Thyroid gland (tissue), 4 donors: ENCODE measurements at regions not wholly inside any gene's neighbourhood (a gene's known extent, or its start where the extent isn't known, plus 50 kb on each side); places are given as distances from the start of the nearest gene placed in this dataset.

Experiments
- DNase-seq, 2 donors: peaks; one replicate each; pipeline ENCODE4 v3.0.0-alpha.2; 2019
- H3K27ac ChIP-seq, 3 donors: fragments of 200-600 bp; sonication (generic); 1 replicate in 2 of 3; 2 replicates in 1 of 3; pipeline ENCODE4 v1.5.1; 2016 to 2019; ENCODE audit warnings: mild to moderate bottlenecking in 1 of 3, moderate library complexity in 1 of 3
- H3K27me3 ChIP-seq: fragments of 200-600 bp; sonication (generic); one replicate; pipeline ENCODE4 v1.5.1; 2019
- H3K36me3 ChIP-seq, 2 donors: fragments of 200-600 bp; sonication (generic); one replicate each; pipeline ENCODE4 v1.5.1; 2016 to 2019
- H3K4me1 ChIP-seq, 2 donors: fragments of 200-600 bp; sonication (generic); one replicate each; pipeline ENCODE4 v1.5.1; 2017 to 2019
- H3K4me3 ChIP-seq, 3 donors: fragments of 200-600 bp; sonication (generic); replicated peaks in 1 of 3; 1 replicate in 2 of 3; 2 replicates in 1 of 3; pipeline ENCODE4 v1.5.1; 2016; ENCODE audit warnings: mild to moderate bottlenecking in 1 of 3
- H3K9me3 ChIP-seq: fragments of 200-600 bp; sonication (generic); one replicate; pipeline ENCODE4 v1.5.1; 2017
- CTCF ChIP-seq, 6 experiments: fragments of 200-600 bp in 3 of 6; fragments of 450-650 bp in 3 of 6; sonication (generic) in 3 of 6; IDR thresholded peaks; one replicate each; pipeline ENCODE4 v1.5.1; 2016 to 2019; ENCODE audit warnings: antibody characterized with exemption in 6 of 6, mild to moderate bottlenecking in 2 of 6, inconsistent platforms in 1 of 6, moderate library complexity in 1 of 6
- POLR2A ChIP-seq, 2 donors: fragments of 450-650 bp; IDR thresholded peaks; one replicate each; pipeline ENCODE4 v1.6.1; 2017; ENCODE audit warnings: antibody characterized with exemption in 2 of 2, mild to moderate bottlenecking in 2 of 2, moderate library complexity in 1 of 2
- WGBS, 2 donors: methylation state at CpG; one replicate each; pipeline ENCODE4 v1.1.5; 2017; 5-methylcytosine and 5-hydroxymethylcytosine counted together
- intact Hi-C: fragments of 100-400 bp; cut with DNase I; formaldehyde crosslinking; loops from one replicate; pipeline ENCODE4 v1.15.1; 2023

- H3K9me3 ChIP-seq: no peaks in the 10 kb centered on the region
- no peaks in the 10 kb centered on the region for H3K36me3 ChIP-seq
- no peak overlapping the region for H3K4me3 ChIP-seq
- no peaks in the 10 kb centered on the region for H3K27me3 ChIP-seq
- intact Hi-C loops: loop anchor here (5.0 to 10.0 kb wide), 2 partner anchors 204 to 814 kb away; partner anchors contain the start of gene IGFBP5
- H3K4me1 ChIP-seq: peaks cover 12 to 14% of the 10 kb centered on the region in 2 donors
- DNase-seq: peak; percentile 79 to 81
- TF ChIP-seq POLR2A (IDR thresholded peaks at IDR 0.05): no peak
- TF ChIP-seq CTCF (IDR thresholded peaks at IDR 0.05): peak; percentile 22 to 99 (median 76)
- 20 to 22% methylated on average over 9 of the region's 9 CpGs for WGBS, 2 donors
- no peak overlapping the region for H3K27ac ChIP-seq
Observed at GRCh38 chr2:217510771-217511291, 492.0 kb downstream of the TNS1 start.

- no peaks in the 10 kb centered on the region for H3K36me3 ChIP-seq
- H3K27me3 ChIP-seq: no peaks in the 10 kb centered on the region
- 96 to 100% methylated on average over 1 of the region's 1 CpG for WGBS, 2 donors
- intact Hi-C loops: no loop called here
- TF ChIP-seq POLR2A (IDR thresholded peaks at IDR 0.05): no peak
- TF ChIP-seq CTCF (IDR thresholded peaks at IDR 0.05): no peak
- DNase-seq: no peak
- H3K27ac ChIP-seq: no peak overlapping the region
- no peak overlapping the region for H3K4me3 ChIP-seq
- H3K4me1 ChIP-seq: peaks cover 5 to 7% of the 10 kb centered on the region in 2 donors
- H3K9me3 ChIP-seq: no peaks in the 10 kb centered on the region
Observed at GRCh38 chr2:217505303-217505702, 497.5 kb downstream of the TNS1 start.

GRCh38 chr2:217501887-217502286, 500.9 kb downstream of the TNS1 start:
- intact Hi-C loops: no loop called here
- WGBS, 2 donors: 93 to 95% methylated on average over 2 of the region's 2 CpGs
- no peaks in the 10 kb centered on the region for H3K36me3 ChIP-seq
- DNase-seq: no peak
- TF ChIP-seq CTCF (IDR thresholded peaks at IDR 0.05) (no peak), POLR2A (IDR thresholded peaks at IDR 0.05) (no peak)
- H3K4me1 ChIP-seq: no peaks in the 10 kb centered on the region
- no peak overlapping the region for H3K27ac ChIP-seq
- no peaks in the 10 kb centered on the region for H3K27me3 ChIP-seq
- no peak overlapping the region for H3K4me3 ChIP-seq
- no peaks in the 10 kb centered on the region for H3K9me3 ChIP-seq

- Histone ChIP-seq H3K4me3 (no peak overlapping the region), H3K9me3 (no peaks in the 10 kb centered on the region), H3K36me3 (no peaks in the 10 kb centered on the region), H3K4me1 (no peaks in the 10 kb centered on the region), H3K27ac (no peak overlapping the region), H3K27me3 (no peaks in the 10 kb centered on the region)
- 66 to 69% methylated on average over 3 of the region's 3 CpGs for WGBS, 2 donors
- no peak for TF ChIP-seq POLR2A (IDR thresholded peaks at IDR 0.05)
- no peak for TF ChIP-seq CTCF (IDR thresholded peaks at IDR 0.05)
- intact Hi-C loops: no loop called here
- DNase-seq: no peak
Observed at GRCh38 chr2:217497843-217498377, 504.9 kb downstream of the TNS1 start.

- no peak for DNase-seq
- Histone ChIP-seq H3K27me3 (no peaks in the 10 kb centered on the region), H3K4me3 (no peak overlapping the region), H3K4me1 (no peaks in the 10 kb centered on the region), H3K36me3 (no peaks in the 10 kb centered on the region), H3K9me3 (no peaks in the 10 kb centered on the region), H3K27ac (no peak overlapping the region)
- intact Hi-C loops: no loop called here
- TF ChIP-seq CTCF (IDR thresholded peaks at IDR 0.05): no peak
- TF ChIP-seq POLR2A (IDR thresholded peaks at IDR 0.05): no peak
- WGBS, 2 donors: 85 to 94% methylated on average over 4 of the region's 4 CpGs
Observed at GRCh38 chr2:217494557-217494956, 508.2 kb downstream of the TNS1 start.
